ENCODE measurements at regions not wholly inside any gene's neighbourhood (a gene's known extent, or its start where the extent isn't known, plus 50 kb on each side); places are given as distances from the start of the nearest gene placed in this dataset.

DNA sequence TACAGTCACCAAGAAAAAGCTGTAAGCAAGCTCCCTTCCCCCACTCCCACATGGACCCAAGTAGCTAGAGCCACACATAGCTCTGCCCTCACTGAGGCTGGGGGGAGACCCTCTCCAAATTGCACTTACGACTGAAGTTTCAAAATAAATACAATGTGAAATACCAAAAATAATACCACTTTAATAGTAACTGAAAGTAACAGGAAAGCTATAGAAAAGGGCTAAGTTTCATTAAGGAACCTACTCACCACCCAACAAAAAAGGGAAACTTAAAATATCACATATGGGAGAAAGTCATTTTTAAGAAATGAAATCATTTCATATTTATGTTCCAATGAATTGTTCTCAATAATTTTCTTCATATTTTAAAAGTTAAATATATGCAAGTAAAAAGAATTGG lies 130.4 kb upstream of the UBE2E2 start (continued):
- TF ChIP-seq, protein P1, sequence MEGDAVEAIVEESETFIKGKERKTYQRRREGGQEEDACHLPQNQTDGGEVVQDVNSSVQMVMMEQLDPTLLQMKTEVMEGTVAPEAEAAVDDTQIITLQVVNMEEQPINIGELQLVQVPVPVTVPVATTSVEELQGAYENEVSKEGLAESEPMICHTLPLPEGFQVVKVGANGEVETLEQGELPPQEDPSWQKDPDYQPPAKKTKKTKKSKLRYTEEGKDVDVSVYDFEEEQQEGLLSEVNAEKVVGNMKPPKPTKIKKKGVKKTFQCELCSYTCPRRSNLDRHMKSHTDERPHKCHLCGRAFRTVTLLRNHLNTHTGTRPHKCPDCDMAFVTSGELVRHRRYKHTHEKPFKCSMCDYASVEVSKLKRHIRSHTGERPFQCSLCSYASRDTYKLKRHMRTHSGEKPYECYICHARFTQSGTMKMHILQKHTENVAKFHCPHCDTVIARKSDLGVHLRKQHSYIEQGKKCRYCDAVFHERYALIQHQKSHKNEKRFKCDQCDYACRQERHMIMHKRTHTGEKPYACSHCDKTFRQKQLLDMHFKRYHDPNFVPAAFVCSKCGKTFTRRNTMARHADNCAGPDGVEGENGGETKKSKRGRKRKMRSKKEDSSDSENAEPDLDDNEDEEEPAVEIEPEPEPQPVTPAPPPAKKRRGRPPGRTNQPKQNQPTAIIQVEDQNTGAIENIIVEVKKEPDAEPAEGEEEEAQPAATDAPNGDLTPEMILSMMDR (IDR thresholded peaks at IDR 0.05) = no peak
- no peak for TF ChIP-seq ZNF416 (CRISPR knock-in tag; IDR thresholded peaks at IDR 0.05)
- TF ChIP-seq MAX (CRISPR knock-in tag; IDR thresholded peaks at IDR 0.05) = no peak
- TF ChIP-seq, protein P2, sequence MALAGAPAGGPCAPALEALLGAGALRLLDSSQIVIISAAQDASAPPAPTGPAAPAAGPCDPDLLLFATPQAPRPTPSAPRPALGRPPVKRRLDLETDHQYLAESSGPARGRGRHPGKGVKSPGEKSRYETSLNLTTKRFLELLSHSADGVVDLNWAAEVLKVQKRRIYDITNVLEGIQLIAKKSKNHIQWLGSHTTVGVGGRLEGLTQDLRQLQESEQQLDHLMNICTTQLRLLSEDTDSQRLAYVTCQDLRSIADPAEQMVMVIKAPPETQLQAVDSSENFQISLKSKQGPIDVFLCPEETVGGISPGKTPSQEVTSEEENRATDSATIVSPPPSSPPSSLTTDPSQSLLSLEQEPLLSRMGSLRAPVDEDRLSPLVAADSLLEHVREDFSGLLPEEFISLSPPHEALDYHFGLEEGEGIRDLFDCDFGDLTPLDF (CRISPR knock-in tag; IDR thresholded peaks at IDR 0.05) = no peak
- TF ChIP-seq SOX15 (CRISPR knock-in tag; IDR thresholded peaks at IDR 0.05) = no peak
- no peak for TF ChIP-seq NFE2L1 (CRISPR knock-in tag; IDR thresholded peaks at IDR 0.05)
- no peak for TF ChIP-seq SMAD4 (CRISPR knock-in tag; IDR thresholded peaks at IDR 0.05)
- no peak for TF ChIP-seq ATF1 (CRISPR knock-in tag; IDR thresholded peaks at IDR 0.05)

- Mint-ChIP-seq H3K36me3 (no peaks in the 10 kb centered on the region), H3K4me3 (no peak overlapping the region), H3K4me1 (peaks cover 36% of the 10 kb centered on the region), H3K27ac (no peak overlapping the region), H3K9me3 (no peaks in the 10 kb centered on the region), H3K27me3 (ENCODE audit: low read depth) (peaks cover 54% of the 10 kb centered on the region)
- ChIA-PET CTCF (no interaction called here), POLR2A (no interaction called here)
- DNase-seq (ENCODE audit: low spot score) (no peak), ATAC-seq (no peak)
- peak; percentile 12; the same call in 1 of the 2 replicates for TF ChIP-seq ZNF121 (CRISPR knock-in tag; IDR thresholded peaks at IDR 0.05)
- TF ChIP-seq E2F5 (CRISPR knock-in tag; IDR thresholded peaks at IDR 0.05) = no peak
These were observed 129.3 kb upstream of the UBE2E2 start for GRCh38 chr3:23073724-23074305.

DNA sequence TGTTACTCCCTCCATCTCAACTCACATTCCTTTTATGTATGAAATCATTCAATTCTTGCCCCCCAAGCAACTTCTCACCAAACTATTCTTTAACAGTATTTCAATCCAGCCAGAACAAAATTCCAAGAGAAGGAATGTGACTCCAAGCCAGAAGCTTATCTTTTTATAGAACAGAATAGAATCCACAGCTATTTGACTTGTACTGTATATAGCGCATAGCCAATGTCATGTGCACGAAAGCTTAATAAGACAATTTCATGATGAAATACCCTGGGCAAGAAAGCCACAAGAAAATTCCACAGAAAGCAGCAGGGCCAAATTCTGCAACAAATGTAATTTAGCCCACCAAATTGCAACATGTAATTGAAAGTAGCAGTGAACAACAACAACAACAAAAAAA lies 127.6 kb upstream of the UBE2E2 start:
- H3K27me3 Mint-ChIP-seq (ENCODE audit: low read depth) = peaks cover 49% of the 10 kb centered on the region
- POLR2A ChIA-PET = no interaction called here
- DNase-seq (ENCODE audit: low spot score) = no peak
- no peaks in the 10 kb centered on the region for H3K9me3 Mint-ChIP-seq
- TF ChIP-seq, protein P2 (CRISPR knock-in tag; IDR thresholded peaks at IDR 0.05) = no peak
- H3K4me3 Mint-ChIP-seq = no peak overlapping the region
- ATAC-seq = no peak
- H3K4me1 Mint-ChIP-seq = peaks cover 48% of the 10 kb centered on the region
- CTCF ChIA-PET = no interaction called here
- H3K36me3 Mint-ChIP-seq = no peaks in the 10 kb centered on the region
- no peak overlapping the region for H3K27ac Mint-ChIP-seq

GRCh38 chr3:23076437-23076836 lies 126.7 kb upstream of the UBE2E2 start:
- Mint-ChIP-seq H3K27ac (no peak overlapping the region), H3K27me3 (ENCODE audit: low read depth) (peaks cover 40% of the 10 kb centered on the region), H3K36me3 (no peaks in the 10 kb centered on the region), H3K4me3 (no peak overlapping the region), H3K9me3 (no peaks in the 10 kb centered on the region), H3K4me1 (peaks cover 45% of the 10 kb centered on the region)
- POLR2A ChIA-PET = no interaction called here
- CTCF ChIA-PET = no interaction called here
- DNase-seq (ENCODE audit: low spot score) = no peak
- no peak for ATAC-seq
- no peak for TF ChIP-seq SOX15 (CRISPR knock-in tag; IDR thresholded peaks at IDR 0.05)
- no peak for TF ChIP-seq JUN (CRISPR knock-in tag; IDR thresholded peaks at IDR 0.05)
- no peak for TF ChIP-seq SMAD4 (CRISPR knock-in tag; IDR thresholded peaks at IDR 0.05)
- TF ChIP-seq GRHL2 (CRISPR knock-in tag; IDR thresholded peaks at IDR 0.05; ENCODE audit: insufficient replicate concordance, severe bottlenecking) = no peak
- TF ChIP-seq, protein P3, sequence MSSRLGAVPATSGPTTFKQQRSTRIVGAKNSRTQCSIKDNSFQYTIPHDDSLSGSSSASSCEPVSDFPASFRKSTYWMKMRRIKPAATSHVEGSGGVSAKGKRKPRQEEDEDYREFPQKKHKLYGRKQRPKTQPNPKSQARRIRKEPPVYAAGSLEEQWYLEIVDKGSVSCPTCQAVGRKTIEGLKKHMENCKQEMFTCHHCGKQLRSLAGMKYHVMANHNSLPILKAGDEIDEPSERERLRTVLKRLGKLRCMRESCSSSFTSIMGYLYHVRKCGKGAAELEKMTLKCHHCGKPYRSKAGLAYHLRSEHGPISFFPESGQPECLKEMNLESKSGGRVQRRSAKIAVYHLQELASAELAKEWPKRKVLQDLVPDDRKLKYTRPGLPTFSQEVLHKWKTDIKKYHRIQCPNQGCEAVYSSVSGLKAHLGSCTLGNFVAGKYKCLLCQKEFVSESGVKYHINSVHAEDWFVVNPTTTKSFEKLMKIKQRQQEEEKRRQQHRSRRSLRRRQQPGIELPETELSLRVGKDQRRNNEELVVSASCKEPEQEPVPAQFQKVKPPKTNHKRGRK (CRISPR knock-in tag; IDR thresholded peaks at IDR 0.05; ENCODE audit: borderline replicate concordance) = no peak
- no peak for TF ChIP-seq CDX4 (CRISPR knock-in tag; IDR thresholded peaks at IDR 0.05; ENCODE audit: borderline replicate concordance)
- TF ChIP-seq ELF4 (CRISPR knock-in tag; IDR thresholded peaks at IDR 0.05; ENCODE audit: low read depth) = no peak
- no peak for TF ChIP-seq GTF2I (CRISPR knock-in tag; conservative IDR thresholded peaks at IDR 0.05)
- no peak for TF ChIP-seq ESRRA (CRISPR knock-in tag; IDR thresholded peaks at IDR 0.05; ENCODE audit: borderline replicate concordance)
- no peak for TF ChIP-seq CREM (CRISPR knock-in tag; IDR thresholded peaks at IDR 0.05)
- TF ChIP-seq ATF1 (CRISPR knock-in tag; IDR thresholded peaks at IDR 0.05) = no peak
- TF ChIP-seq, protein P4, sequence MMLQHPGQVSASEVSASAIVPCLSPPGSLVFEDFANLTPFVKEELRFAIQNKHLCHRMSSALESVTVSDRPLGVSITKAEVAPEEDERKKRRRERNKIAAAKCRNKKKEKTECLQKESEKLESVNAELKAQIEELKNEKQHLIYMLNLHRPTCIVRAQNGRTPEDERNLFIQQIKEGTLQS (CRISPR knock-in tag; conservative IDR thresholded peaks at IDR 0.05) = no peak
- TF ChIP-seq MLX (CRISPR knock-in tag; IDR thresholded peaks at IDR 0.05) = no peak
- no peak for TF ChIP-seq EMX1 (CRISPR knock-in tag; IDR thresholded peaks at IDR 0.05)

Measured in WTC11 (cell line).